ENCODE measurements at regions not wholly inside any gene's neighbourhood (a gene's known extent, or its start where the extent isn't known, plus 50 kb on each side); places are given as distances from the start of the nearest gene placed in this dataset.
A peak's percentile ranks its signal among the peaks of the same experiment; 100 is the strongest.

GRCh38 chr21:18142655-18143054, 102.0 kb upstream of the CHODL start:
- no peak overlapping the region for H3K27ac ChIP-seq (ENCODE audit: low read depth in 1 of 2, low read length in 1 of 2)
- H3K27me3 ChIP-seq (ENCODE audit: control insufficient read depth in 3 of 3, insufficient read depth in 3 of 3, low read length in 2 of 3), result no peaks in the 10 kb centered on the region
- ATAC-seq (ENCODE audit: insufficient read depth, low FRiP score), result no peak
- no peaks in the 10 kb centered on the region for H3K36me3 ChIP-seq (ENCODE audit: control insufficient read depth in 4 of 4, insufficient read depth in 4 of 4, low read length in 4 of 4)
- H3K4me1 ChIP-seq (ENCODE audit: control insufficient read depth in 5 of 5, insufficient read depth in 5 of 5, low read length in 5 of 5), result peaks cover 0 to 13% (median 3%) of the 10 kb centered on the region in 5 donors
- no peak overlapping the region for H3K9ac ChIP-seq (ENCODE audit: insufficient read depth in 1 of 2, low read length in 2 of 2)
- no peak for TF ChIP-seq CTCF (IDR thresholded peaks at IDR 0.05; ENCODE audit: control extremely low read depth, extremely low read depth)
- DNase-seq, result peak in 1 of 3 donors; percentile 9
- H3K9me3 ChIP-seq (ENCODE audit: control insufficient read depth in 4 of 4, insufficient read depth in 3 of 4, low read length in 3 of 4), result no peaks in the 10 kb centered on the region
- H3K4me3 ChIP-seq, result no peak overlapping the region

GRCh38 chr21:18138507-18138906, 106.1 kb upstream of the CHODL start:
- WGBS, 2 donors, result 64 to 75% methylated on average over 3 of the region's 3 CpGs
- TF ChIP-seq CTCF (IDR thresholded peaks at IDR 0.05; ENCODE audit: control extremely low read depth, extremely low read depth), result no peak
- peaks cover 0 to 9% (median 0%) of the 10 kb centered on the region in 5 donors for H3K4me1 ChIP-seq (ENCODE audit: control insufficient read depth in 5 of 5, insufficient read depth in 5 of 5, low read length in 5 of 5)
- H3K27me3 ChIP-seq (ENCODE audit: control insufficient read depth in 3 of 3, insufficient read depth in 3 of 3, low read length in 2 of 3), result no peaks in the 10 kb centered on the region
- no peaks in the 10 kb centered on the region for H3K9me3 ChIP-seq (ENCODE audit: control insufficient read depth in 4 of 4, insufficient read depth in 3 of 4, low read length in 3 of 4)
- peak; percentile 28 to 82 (median 63) for DNase-seq
- no peak for ATAC-seq (ENCODE audit: insufficient read depth, low FRiP score)
- H3K27ac ChIP-seq (ENCODE audit: low read depth in 1 of 2, low read length in 1 of 2), result no peak overlapping the region
- no peaks in the 10 kb centered on the region for H3K36me3 ChIP-seq (ENCODE audit: control insufficient read depth in 4 of 4, insufficient read depth in 4 of 4, low read length in 4 of 4)
- no peak overlapping the region for H3K9ac ChIP-seq (ENCODE audit: insufficient read depth in 1 of 2, low read length in 2 of 2)
- H3K4me3 ChIP-seq, result no peak overlapping the region

GRCh38 chr21:18129526-18129925, 115.1 kb upstream of the CHODL start:
- no peaks in the 10 kb centered on the region for H3K9me3 ChIP-seq (ENCODE audit: control insufficient read depth in 4 of 4, insufficient read depth in 3 of 4, low read length in 3 of 4)
- H3K4me1 ChIP-seq (ENCODE audit: control insufficient read depth in 5 of 5, insufficient read depth in 5 of 5, low read length in 5 of 5), result no peaks in the 10 kb centered on the region
- no peak overlapping the region for H3K27ac ChIP-seq (ENCODE audit: low read depth in 1 of 2, low read length in 1 of 2)
- H3K4me3 ChIP-seq, result no peak overlapping the region
- TF ChIP-seq CTCF (IDR thresholded peaks at IDR 0.05; ENCODE audit: control extremely low read depth, extremely low read depth), result no peak
- ATAC-seq (ENCODE audit: insufficient read depth, low FRiP score) (no peak), DNase-seq (no peak)
- WGBS, 2 donors, result 62 to 74% methylated on average over 1 of the region's 1 CpG
- H3K9ac ChIP-seq (ENCODE audit: insufficient read depth in 1 of 2, low read length in 2 of 2), result no peak overlapping the region
- no peaks in the 10 kb centered on the region for H3K36me3 ChIP-seq (ENCODE audit: control insufficient read depth in 4 of 4, insufficient read depth in 4 of 4, low read length in 4 of 4)
- H3K27me3 ChIP-seq (ENCODE audit: control insufficient read depth in 3 of 3, insufficient read depth in 3 of 3, low read length in 2 of 3), result no peaks in the 10 kb centered on the region

- ATAC-seq (ENCODE audit: insufficient read depth, low FRiP score), result no peak
- peak in 2 of 3 donors; percentile 60 to 79 for DNase-seq
- no peaks in the 10 kb centered on the region for H3K27me3 ChIP-seq (ENCODE audit: control insufficient read depth in 3 of 3, insufficient read depth in 3 of 3, low read length in 2 of 3)
- H3K4me3 ChIP-seq, result no peak overlapping the region
- peaks cover 0 to 17% (median 0%) of the 10 kb centered on the region in 5 donors for H3K4me1 ChIP-seq (ENCODE audit: control insufficient read depth in 5 of 5, insufficient read depth in 5 of 5, low read length in 5 of 5)
- 73 to 90% methylated on average over 1 of the region's 1 CpG for WGBS, 2 donors
- H3K27ac ChIP-seq (ENCODE audit: low read depth in 1 of 2, low read length in 1 of 2), result no peak overlapping the region
- no peaks in the 10 kb centered on the region for H3K9me3 ChIP-seq (ENCODE audit: control insufficient read depth in 4 of 4, insufficient read depth in 3 of 4, low read length in 3 of 4)
- H3K9ac ChIP-seq (ENCODE audit: insufficient read depth in 1 of 2, low read length in 2 of 2), result no peak overlapping the region
- TF ChIP-seq CTCF (IDR thresholded peaks at IDR 0.05; ENCODE audit: control extremely low read depth, extremely low read depth), result no peak
- H3K36me3 ChIP-seq (ENCODE audit: control insufficient read depth in 4 of 4, insufficient read depth in 4 of 4, low read length in 4 of 4), result no peaks in the 10 kb centered on the region
Observed at GRCh38 chr21:18118566-18118965, 126.1 kb upstream of the CHODL start.
